GM13976 (cell line): ENCODE measurements at regions not wholly inside any gene's neighbourhood (a gene's known extent, or its start where the extent isn't known, plus 50 kb on each side); places are given as distances from the start of the nearest gene placed in this dataset.

Experiments
- DNase-seq: peaks from one replicate; pipeline ENCODE4 v3.0.0; 2012; ENCODE audit warnings: low spot score
- CTCF ChIP-seq: IDR thresholded peaks from 2 replicates; pipeline ENCODE4 v1.5.1; 2012; ENCODE audit warnings: borderline replicate concordance, mild to moderate bottlenecking; ENCODE audit not compliant: insufficient read depth; ENCODE audit errors: extremely low read depth, missing control alignments, control extremely low read depth
- in situ Hi-C: fragments of 300-500 bp; cut with MboI; formaldehyde crosslinking; loops from one replicate; pipeline ENCODE4 v1.12.0; 2022; ENCODE audit warnings: low sequenced_read_pairs, mixed read lengths, inconsistent platforms; ENCODE audit not compliant: unreplicated experiment

GRCh38 chr12:13387101-13387500, 190.6 kb downstream of the EMP1 start:
- in situ Hi-C loops = no loop called here
- DNase-seq = no peak
- TF ChIP-seq CTCF = no peak

- no peak for DNase-seq
- TF ChIP-seq CTCF = no peak
- in situ Hi-C loops = no loop called here
These were observed 190.0 kb downstream of the EMP1 start for GRCh38 chr12:13386323-13387039.

GRCh38 chr12:13383379-13383778, 186.9 kb downstream of the EMP1 start:
- in situ Hi-C loops = no loop called here
- no peak for DNase-seq
- no peak for TF ChIP-seq CTCF

- no peak for TF ChIP-seq CTCF
- in situ Hi-C loops = no loop called here
- no peak for DNase-seq
These were observed 183.8 kb downstream of the EMP1 start for GRCh38 chr12:13380297-13380696.

- DNase-seq = no peak
- in situ Hi-C loops = no loop called here
- TF ChIP-seq CTCF = no peak
These were observed 183.1 kb downstream of the EMP1 start for GRCh38 chr12:13379531-13380188.

- no peak for DNase-seq
- no peak for TF ChIP-seq CTCF
- in situ Hi-C loops = no loop called here
These were observed 181.2 kb downstream of the EMP1 start for GRCh38 chr12:13377698-13378097.
